Liver (tissue), 8 donors: ENCODE measurements at regions not wholly inside any gene's neighbourhood (a gene's known extent, or its start where the extent isn't known, plus 50 kb on each side); places are given as distances from the start of the nearest gene placed in this dataset.
A peak's percentile ranks its signal among the peaks of the same experiment; 100 is the strongest.

Experiments used
- DNase-seq: peaks from one replicate; pipeline ENCODE4 v3.0.0-alpha.2; 2017; ENCODE audit warnings: low spot score
- H3K27ac ChIP-seq, 2 donors: one replicate each; pipeline ENCODE4 v1.7.0; 2013; ENCODE audit warnings: inconsistent platforms in 2 of 2, low read length in 2 of 2, control low read depth in 1 of 2, low read depth in 1 of 2, mild to moderate bottlenecking in 1 of 2
- H3K27me3 ChIP-seq, 4 donors: one replicate each; pipeline versions ENCODE4 v1.6.1 to v1.7.0; 2013; ENCODE audit warnings: low read length in 3 of 4, inconsistent platforms in 1 of 4, mild to moderate bottlenecking in 1 of 4, moderate library complexity in 1 of 4; ENCODE audit not compliant: control insufficient read depth in 4 of 4, insufficient read depth in 4 of 4
- H3K36me3 ChIP-seq, 4 donors: one replicate each; pipeline versions ENCODE4 v1.6.1 to v1.7.0; 2013; ENCODE audit warnings: low read length in 3 of 4, mild to moderate bottlenecking in 3 of 4, low read depth in 1 of 4, moderate library complexity in 1 of 4; ENCODE audit not compliant: control insufficient read depth in 4 of 4, insufficient read depth in 3 of 4
- H3K4me1 ChIP-seq, 4 donors: one replicate each; pipeline versions ENCODE4 v1.6.1 to v1.7.0; 2013; ENCODE audit warnings: low read length in 3 of 4, mild to moderate bottlenecking in 3 of 4, moderate library complexity in 1 of 4; ENCODE audit not compliant: control insufficient read depth in 4 of 4, insufficient read depth in 4 of 4
- H3K4me3 ChIP-seq, 3 donors: one replicate each; pipeline versions ENCODE4 v1.6.1 to v1.7.0; 2013; ENCODE audit warnings: low read length in 3 of 3, control low read depth in 1 of 3, low read depth in 1 of 3, mild to moderate bottlenecking in 1 of 3
- H3K9ac ChIP-seq, 2 donors: one replicate each; pipeline ENCODE4 v1.7.0; 2013; ENCODE audit warnings: low read length in 2 of 2, mild to moderate bottlenecking in 2 of 2, moderate library complexity in 2 of 2, control low read depth in 1 of 2, low read depth in 1 of 2
- H3K9me3 ChIP-seq, 4 donors: one replicate each; pipeline versions ENCODE4 v1.6.1 to v1.7.0; 2013; ENCODE audit warnings: low read length in 3 of 4; ENCODE audit not compliant: control insufficient read depth in 4 of 4
- ATF3 ChIP-seq: IDR thresholded peaks from 2 replicates; pipeline ENCODE4 v1.6.1; 2016; ENCODE audit warnings: antibody characterized with exemption
- CTCF ChIP-seq: fragments of 150-350 bp; IDR thresholded peaks from 2 replicates; pipeline ENCODE4 v1.5.1; 2017; ENCODE audit warnings: improper control_type of control experiment, low read depth, low read length; ENCODE audit not compliant: missing input control
- EGR1 ChIP-seq, 2 donors: IDR thresholded peaks; 2 replicates each; pipeline ENCODE4 v1.6.1; 2016 to 2018; ENCODE audit warnings: antibody characterized with exemption in 2 of 2, low read depth in 2 of 2
- FOXA1 ChIP-seq: IDR thresholded peaks from 2 replicates; pipeline ENCODE4 v1.6.1; 2016; ENCODE audit warnings: antibody characterized with exemption
- FOXA2 ChIP-seq: IDR thresholded peaks from 2 replicates; pipeline ENCODE4 v1.6.1; 2016; ENCODE audit warnings: antibody characterized with exemption
- GABPA ChIP-seq, 2 donors: IDR thresholded peaks in 1 of 2; conservative IDR thresholded peaks in 1 of 2; 2 replicates each; pipeline ENCODE4 v1.6.1; 2016; ENCODE audit warnings: antibody characterized with exemption in 2 of 2, mild to moderate bottlenecking in 1 of 2, moderate library complexity in 1 of 2
- HNF4A ChIP-seq, 2 donors: conservative IDR thresholded peaks; 2 replicates each; pipeline ENCODE4 v1.6.1; 2016; ENCODE audit warnings: antibody characterized with exemption in 2 of 2, mild to moderate bottlenecking in 2 of 2
- HNF4G ChIP-seq: IDR thresholded peaks from 2 replicates; pipeline ENCODE4 v1.6.1; 2016; ENCODE audit warnings: antibody characterized with exemption
- JUND ChIP-seq, 2 donors: IDR thresholded peaks; 2 replicates each; pipeline ENCODE4 v1.6.1; 2016; ENCODE audit warnings: antibody characterized with exemption in 2 of 2
- MAX ChIP-seq: IDR thresholded peaks from 2 replicates; pipeline ENCODE4 v1.6.1; 2016; ENCODE audit warnings: antibody characterized with exemption
- NR2F2 ChIP-seq: IDR thresholded peaks from 2 replicates; pipeline ENCODE4 v1.6.1; 2016; ENCODE audit warnings: antibody characterized with exemption
- RAD21 ChIP-seq, 2 donors: IDR thresholded peaks; 2 replicates each; pipeline ENCODE4 v1.6.1; 2016; ENCODE audit warnings: antibody characterized with exemption in 2 of 2, mild to moderate bottlenecking in 2 of 2
- REST ChIP-seq: IDR thresholded peaks from 2 replicates; pipeline ENCODE4 v1.6.1; 2016; ENCODE audit warnings: antibody characterized with exemption, mild to moderate bottlenecking
- RXRA ChIP-seq, 2 donors: IDR thresholded peaks; 2 replicates each; pipeline ENCODE4 v1.6.1; 2017 to 2018; ENCODE audit warnings: antibody characterized with exemption in 2 of 2, mild to moderate bottlenecking in 1 of 2
- SP1 ChIP-seq: IDR thresholded peaks from 2 replicates; pipeline ENCODE4 v1.6.1; 2018; ENCODE audit warnings: antibody characterized with exemption, mild to moderate bottlenecking
- TAF1 ChIP-seq: conservative IDR thresholded peaks from 2 replicates; pipeline ENCODE4 v1.6.1; 2016; ENCODE audit warnings: antibody characterized with exemption, mild to moderate bottlenecking
- YY1 ChIP-seq: IDR thresholded peaks from 2 replicates; pipeline ENCODE4 v1.6.1; 2016; ENCODE audit warnings: antibody characterized with exemption, mild to moderate bottlenecking
- ZBTB33 ChIP-seq: IDR thresholded peaks from 2 replicates; pipeline ENCODE4 v1.6.1; 2016; ENCODE audit warnings: antibody characterized with exemption
- WGBS: extraction: QIAGEN DNeasy Blood & Tissue Kit; methylation state at CpG from one replicate; pipeline ENCODE4 v1.1.7; 2013; 5-methylcytosine and 5-hydroxymethylcytosine counted together
- donor health status: healthy.
- donor health status: healthy.
- donor health status: healthy.
- donor health status: healthy.
- donor health status: healthy.

GRCh38 chr13:99066219-99066618 lies 88.4 kb upstream of the DOCK9 start:
- H3K9me3 ChIP-seq = no peaks in the 10 kb centered on the region
- H3K27ac ChIP-seq = peak overlapping the region; percentile 31 to 38
- H3K4me1 ChIP-seq = peaks cover 0 to 9% (median 4%) of the 10 kb centered on the region in 4 donors
- WGBS = 98% methylated on average over 1 of the region's 1 CpG
- H3K9ac ChIP-seq = no peak overlapping the region
- peak overlapping the region in 1 of 3 donors; percentile 5 for H3K4me3 ChIP-seq
- H3K27me3 ChIP-seq = no peaks in the 10 kb centered on the region
- DNase-seq = no peak
- H3K36me3 ChIP-seq = no peaks in the 10 kb centered on the region
- TF ChIP-seq TAF1 (no peak), CTCF (no peak), SP1 (no peak), REST (no peak), RXRA (IDR thresholded peaks at IDR 0.05) (no peak), FOXA2 (no peak), ZBTB33 (no peak), YY1 (no peak), MAX (no peak), HNF4G (no peak), JUND (IDR thresholded peaks at IDR 0.05) (no peak), ATF3 (no peak), HNF4A (conservative IDR thresholded peaks at IDR 0.05) (no peak), GABPA (IDR thresholded peaks at IDR 0.05 in 1 of 2, conservative IDR thresholded peaks at IDR 0.05 in 1 of 2) (no peak), EGR1 (IDR thresholded peaks at IDR 0.05; ENCODE audit: low read depth in 2 of 2) (no peak), FOXA1 (no peak), NR2F2 (no peak), RAD21 (IDR thresholded peaks at IDR 0.05) (no peak)
